ENCODE measurements at regions not wholly inside any gene's neighbourhood (a gene's known extent, or its start where the extent isn't known, plus 50 kb on each side); places are given as distances from the start of the nearest gene placed in this dataset.

GRCh38 chr3:20572473-20572872 is 386.5 kb upstream of the SGO1 start:
- intact Hi-C loops (cut with DNase I), result loop anchor here in 1 of 4 donors (2.0 kb wide), 1 partner anchor 172 kb away; no protein-coding TSS in a partner anchor
- peaks cover 4% of the 10 kb centered on the region for H3K4me1 ChIP-seq (ENCODE audit: insufficient read depth)
- 85 to 97% (median 96%) methylated on average over 5 of the region's 5 CpGs for WGBS, 3 donors
- no peak overlapping the region for H3K27ac ChIP-seq
- no peak for DNase-seq
- TF ChIP-seq POLR2A (IDR thresholded peaks at IDR 0.05) (no peak), EP300 (IDR thresholded peaks at IDR 0.05) (no peak)
- TF ChIP-seq, protein P1, sequence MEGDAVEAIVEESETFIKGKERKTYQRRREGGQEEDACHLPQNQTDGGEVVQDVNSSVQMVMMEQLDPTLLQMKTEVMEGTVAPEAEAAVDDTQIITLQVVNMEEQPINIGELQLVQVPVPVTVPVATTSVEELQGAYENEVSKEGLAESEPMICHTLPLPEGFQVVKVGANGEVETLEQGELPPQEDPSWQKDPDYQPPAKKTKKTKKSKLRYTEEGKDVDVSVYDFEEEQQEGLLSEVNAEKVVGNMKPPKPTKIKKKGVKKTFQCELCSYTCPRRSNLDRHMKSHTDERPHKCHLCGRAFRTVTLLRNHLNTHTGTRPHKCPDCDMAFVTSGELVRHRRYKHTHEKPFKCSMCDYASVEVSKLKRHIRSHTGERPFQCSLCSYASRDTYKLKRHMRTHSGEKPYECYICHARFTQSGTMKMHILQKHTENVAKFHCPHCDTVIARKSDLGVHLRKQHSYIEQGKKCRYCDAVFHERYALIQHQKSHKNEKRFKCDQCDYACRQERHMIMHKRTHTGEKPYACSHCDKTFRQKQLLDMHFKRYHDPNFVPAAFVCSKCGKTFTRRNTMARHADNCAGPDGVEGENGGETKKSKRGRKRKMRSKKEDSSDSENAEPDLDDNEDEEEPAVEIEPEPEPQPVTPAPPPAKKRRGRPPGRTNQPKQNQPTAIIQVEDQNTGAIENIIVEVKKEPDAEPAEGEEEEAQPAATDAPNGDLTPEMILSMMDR (IDR thresholded peaks at IDR 0.05), result no peak
- H3K9me3 ChIP-seq, result no peaks in the 10 kb centered on the region
- no peaks in the 10 kb centered on the region for H3K27me3 ChIP-seq
- no peaks in the 10 kb centered on the region for H3K36me3 ChIP-seq
- H3K4me3 ChIP-seq, result no peak overlapping the region

DNA sequence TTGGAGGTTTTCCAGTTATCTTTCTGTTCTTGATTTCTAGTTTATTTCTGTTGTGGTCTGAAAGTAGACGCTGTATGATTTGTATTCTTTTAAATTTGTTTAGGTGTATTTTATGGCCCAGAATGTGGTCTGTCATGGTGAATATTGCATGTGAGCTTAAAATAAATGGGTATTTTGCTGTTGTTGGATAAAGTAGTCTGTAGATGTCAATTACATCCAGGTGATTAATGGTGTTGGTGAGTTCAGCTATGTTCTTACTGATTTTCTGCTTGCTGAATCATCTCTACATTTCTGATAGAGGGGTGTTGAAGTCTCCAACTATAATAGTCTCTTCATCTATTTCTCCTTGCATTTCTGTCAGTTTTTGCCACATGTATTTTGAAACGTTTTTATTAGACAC is 383.3 kb upstream of the SGO1 start:
- Histone ChIP-seq H3K27me3 (no peaks in the 10 kb centered on the region), H3K4me3 (no peak overlapping the region), H3K27ac (no peak overlapping the region), H3K4me1 (ENCODE audit: insufficient read depth) (no peaks in the 10 kb centered on the region), H3K36me3 (no peaks in the 10 kb centered on the region), H3K9me3 (no peaks in the 10 kb centered on the region)
- no peak for TF ChIP-seq EP300 (IDR thresholded peaks at IDR 0.05)
- TF ChIP-seq, protein P1 (IDR thresholded peaks at IDR 0.05), result no peak
- TF ChIP-seq POLR2A (IDR thresholded peaks at IDR 0.05), result no peak
- WGBS, 3 donors, result 25 to 58% (median 35%) methylated on average over 2 of the region's 2 CpGs
- DNase-seq, result no peak
- intact Hi-C loops (cut with DNase I), result no loop called here

DNA sequence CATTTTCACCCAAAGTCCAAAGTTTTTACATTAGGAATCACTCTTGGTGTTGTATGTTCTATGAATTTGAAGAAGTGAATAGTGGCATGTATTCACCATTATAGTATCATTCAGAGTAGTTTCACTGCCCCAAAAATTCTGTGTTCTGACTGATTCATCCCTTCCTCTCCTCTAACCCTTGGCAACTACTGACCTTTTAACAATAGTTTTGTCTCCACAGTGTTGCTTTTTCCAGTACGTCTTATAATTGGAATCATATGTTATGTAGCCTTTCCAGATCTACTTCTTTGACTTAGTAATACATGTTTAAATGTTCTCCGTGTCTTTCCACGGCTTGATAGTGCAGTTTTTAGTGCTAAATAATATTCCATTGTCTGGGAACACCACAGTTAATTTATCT is 379.0 kb upstream of the SGO1 start:
- TF ChIP-seq POLR2A (IDR thresholded peaks at IDR 0.05) (no peak), EP300 (IDR thresholded peaks at IDR 0.05) (no peak)
- TF ChIP-seq, protein P1 (IDR thresholded peaks at IDR 0.05), result no peak
- no peak for DNase-seq
- Histone ChIP-seq H3K36me3 (no peaks in the 10 kb centered on the region), H3K27ac (no peak overlapping the region), H3K4me1 (ENCODE audit: insufficient read depth) (no peaks in the 10 kb centered on the region), H3K4me3 (no peak overlapping the region), H3K27me3 (no peaks in the 10 kb centered on the region), H3K9me3 (no peaks in the 10 kb centered on the region)
- WGBS, 3 donors, result 70 to 84% (median 76%) methylated on average over 3 of the region's 3 CpGs
- intact Hi-C loops (cut with DNase I), result no loop called here

- TF ChIP-seq, protein P1 (IDR thresholded peaks at IDR 0.05), result no peak
- TF ChIP-seq POLR2A (IDR thresholded peaks at IDR 0.05), result no peak
- no peak for TF ChIP-seq EP300 (IDR thresholded peaks at IDR 0.05)
- Histone ChIP-seq H3K4me3 (no peak overlapping the region), H3K27me3 (no peaks in the 10 kb centered on the region), H3K4me1 (ENCODE audit: insufficient read depth) (no peaks in the 10 kb centered on the region), H3K9me3 (no peaks in the 10 kb centered on the region), H3K36me3 (no peaks in the 10 kb centered on the region), H3K27ac (no peak overlapping the region)
- 93 to 98% (median 94%) methylated on average over 2 of the region's 2 CpGs for WGBS, 3 donors
- intact Hi-C loops (cut with DNase I), result no loop called here
- DNase-seq, result no peak
These were observed 378.0 kb upstream of the SGO1 start for GRCh38 chr3:20563985-20564384.
